Testis (tissue), 2 donors: ENCODE measurements at regions not wholly inside any gene's neighbourhood (a gene's known extent, or its start where the extent isn't known, plus 50 kb on each side); places are given as distances from the start of the nearest gene placed in this dataset.

ENCODE experiments used
- DNase-seq: peaks from one replicate; pipeline ENCODE4 v3.0.0-alpha.2; 2019
- H3K27ac ChIP-seq, 2 donors: fragments of 200-600 bp; sonication (generic); one replicate each; pipeline ENCODE4 v1.5.1; 2019
- H3K27me3 ChIP-seq: fragments of 200-600 bp; sonication (generic); one replicate; pipeline ENCODE4 v1.5.1; 2019
- H3K36me3 ChIP-seq: fragments of 200-600 bp; sonication (generic); one replicate; pipeline ENCODE4 v1.5.1; 2017; ENCODE audit warnings: low read depth; ENCODE audit errors: missing control alignments
- H3K4me1 ChIP-seq: fragments of 200-600 bp; sonication (generic); one replicate; pipeline ENCODE4 v1.5.1; 2019
- H3K4me3 ChIP-seq, 2 donors: fragments of 200-600 bp; sonication (generic); one replicate each; pipeline ENCODE4 v1.5.1; 2017 to 2019
- H3K9me3 ChIP-seq: fragments of 200-600 bp; sonication (generic); one replicate; pipeline ENCODE4 v1.5.1; 2017
- CTCF ChIP-seq, 3 experiments: fragments of 450-650 bp in 2 of 3; fragments of 200-600 bp in 1 of 3; sonication (generic) in 1 of 3; IDR thresholded peaks; one replicate each; pipeline ENCODE4 v1.5.1; 2016 to 2019; ENCODE audit warnings: antibody characterized with exemption in 3 of 3, mild to moderate bottlenecking in 2 of 3, moderate library complexity in 1 of 3
- POLR2A ChIP-seq: fragments of 450-650 bp; IDR thresholded peaks from one replicate; pipeline ENCODE4 v1.6.1; 2017; ENCODE audit warnings: antibody characterized with exemption, mild to moderate bottlenecking, moderate library complexity
- WGBS, 2 donors: methylation state at CpG; one replicate each; pipeline ENCODE4 v1.1.5; 2018; 5-methylcytosine and 5-hydroxymethylcytosine counted together
- intact Hi-C: fragments of 100-400 bp; cut with DNase I; formaldehyde crosslinking; loops from one replicate; pipeline ENCODE4 v1.15.1; 2023; ENCODE audit warnings: low total_unique reads

- no peaks in the 10 kb centered on the region for H3K36me3 ChIP-seq
- no peak for DNase-seq
- no peaks in the 10 kb centered on the region for H3K27me3 ChIP-seq
- no peak overlapping the region for H3K27ac ChIP-seq
- H3K4me3 ChIP-seq = no peak overlapping the region
- WGBS, 2 donors = 58 to 68% methylated on average over 5 of the region's 5 CpGs
- H3K9me3 ChIP-seq = no peaks in the 10 kb centered on the region
- intact Hi-C loops = no loop called here
- H3K4me1 ChIP-seq = peaks cover 3% of the 10 kb centered on the region
- TF ChIP-seq POLR2A (no peak), CTCF (IDR thresholded peaks at IDR 0.05) (no peak)
These were observed 834.7 kb downstream of the GALC start for GRCh38 chr14:87158283-87158682.

GRCh38 chr14:87156878-87157277 lies 836.1 kb downstream of the GALC start:
- no peak overlapping the region for H3K4me3 ChIP-seq
- peaks cover 3% of the 10 kb centered on the region for H3K4me1 ChIP-seq
- H3K27me3 ChIP-seq = no peaks in the 10 kb centered on the region
- no peaks in the 10 kb centered on the region for H3K9me3 ChIP-seq
- TF ChIP-seq CTCF (IDR thresholded peaks at IDR 0.05) (no peak), POLR2A (no peak)
- DNase-seq = no peak
- intact Hi-C loops = no loop called here
- H3K27ac ChIP-seq = no peak overlapping the region
- H3K36me3 ChIP-seq = no peaks in the 10 kb centered on the region

GRCh38 chr14:87155856-87156488 lies 837.0 kb downstream of the GALC start:
- TF ChIP-seq POLR2A (no peak), CTCF (IDR thresholded peaks at IDR 0.05) (no peak)
- Histone ChIP-seq H3K9me3 (no peaks in the 10 kb centered on the region), H3K27me3 (no peaks in the 10 kb centered on the region), H3K4me1 (peaks cover 1% of the 10 kb centered on the region), H3K4me3 (no peak overlapping the region), H3K36me3 (no peaks in the 10 kb centered on the region), H3K27ac (no peak overlapping the region)
- 68 to 69% methylated on average over 1 of the region's 1 CpG for WGBS, 2 donors
- no peak for DNase-seq
- intact Hi-C loops = no loop called here

- intact Hi-C loops = no loop called here
- Histone ChIP-seq H3K4me1 (no peaks in the 10 kb centered on the region), H3K27ac (no peak overlapping the region), H3K9me3 (no peaks in the 10 kb centered on the region), H3K4me3 (no peak overlapping the region), H3K27me3 (no peaks in the 10 kb centered on the region), H3K36me3 (no peaks in the 10 kb centered on the region)
- DNase-seq = no peak
- WGBS, 2 donors = 78 to 84% methylated on average over 4 of the region's 4 CpGs
- no peak for TF ChIP-seq POLR2A
- TF ChIP-seq CTCF (IDR thresholded peaks at IDR 0.05) = no peak
These were observed 839.1 kb downstream of the GALC start for GRCh38 chr14:87153901-87154300.

- WGBS, 2 donors = 78 to 85% methylated on average over 2 of the region's 2 CpGs
- Histone ChIP-seq H3K4me1 (no peaks in the 10 kb centered on the region), H3K36me3 (no peaks in the 10 kb centered on the region), H3K9me3 (no peaks in the 10 kb centered on the region), H3K27ac (no peak overlapping the region), H3K4me3 (no peak overlapping the region), H3K27me3 (no peaks in the 10 kb centered on the region)
- TF ChIP-seq POLR2A = no peak
- no peak for TF ChIP-seq CTCF (IDR thresholded peaks at IDR 0.05)
- intact Hi-C loops = no loop called here
- no peak for DNase-seq
These were observed 839.6 kb downstream of the GALC start for GRCh38 chr14:87153391-87153790.
